SJSA1 (cell line): ENCODE measurements at regions not wholly inside any gene's neighbourhood (a gene's known extent, or its start where the extent isn't known, plus 50 kb on each side); places are given as distances from the start of the nearest gene placed in this dataset.

Experiments used
- DNase-seq, 2 experiments: peaks; one replicate each; pipeline ENCODE4 v3.0.0-alpha.2; 2015 to 2020; ENCODE audit warnings: low spot score in 2 of 2, low read depth in 1 of 2
- H3K27ac ChIP-seq: fragments of 250-450 bp; sonication (Bioruptor Pico); 2 replicates; pipeline ENCODE4 v1.5.1; 2020; ENCODE audit warnings: mild to moderate bottlenecking, moderate library complexity
- H3K27me3 ChIP-seq: fragments of 250-450 bp; sonication (Bioruptor Pico); replicated peaks from 2 replicates; pipeline ENCODE4 v1.5.1; 2020; ENCODE audit warnings: mild to moderate bottlenecking, moderate library complexity
- H3K36me3 ChIP-seq: fragments of 250-450 bp; sonication (Bioruptor Pico); 2 replicates; pipeline ENCODE4 v1.5.1; 2020; ENCODE audit warnings: mild to moderate bottlenecking
- H3K4me1 ChIP-seq: fragments of 250-450 bp; sonication (Bioruptor Pico); replicated peaks from 2 replicates; pipeline ENCODE4 v1.6.1; 2021; ENCODE audit warnings: mild to moderate bottlenecking
- H3K4me3 ChIP-seq: fragments of 250-450 bp; sonication (Bioruptor Pico); 2 replicates; pipeline ENCODE4 v1.5.1; 2020; ENCODE audit warnings: mild to moderate bottlenecking
- H3K9me3 ChIP-seq: fragments of 250-450 bp; sonication (Bioruptor Pico); replicated peaks from 2 replicates; pipeline ENCODE4 v1.5.1; 2020; ENCODE audit warnings: mild to moderate bottlenecking

DNA sequence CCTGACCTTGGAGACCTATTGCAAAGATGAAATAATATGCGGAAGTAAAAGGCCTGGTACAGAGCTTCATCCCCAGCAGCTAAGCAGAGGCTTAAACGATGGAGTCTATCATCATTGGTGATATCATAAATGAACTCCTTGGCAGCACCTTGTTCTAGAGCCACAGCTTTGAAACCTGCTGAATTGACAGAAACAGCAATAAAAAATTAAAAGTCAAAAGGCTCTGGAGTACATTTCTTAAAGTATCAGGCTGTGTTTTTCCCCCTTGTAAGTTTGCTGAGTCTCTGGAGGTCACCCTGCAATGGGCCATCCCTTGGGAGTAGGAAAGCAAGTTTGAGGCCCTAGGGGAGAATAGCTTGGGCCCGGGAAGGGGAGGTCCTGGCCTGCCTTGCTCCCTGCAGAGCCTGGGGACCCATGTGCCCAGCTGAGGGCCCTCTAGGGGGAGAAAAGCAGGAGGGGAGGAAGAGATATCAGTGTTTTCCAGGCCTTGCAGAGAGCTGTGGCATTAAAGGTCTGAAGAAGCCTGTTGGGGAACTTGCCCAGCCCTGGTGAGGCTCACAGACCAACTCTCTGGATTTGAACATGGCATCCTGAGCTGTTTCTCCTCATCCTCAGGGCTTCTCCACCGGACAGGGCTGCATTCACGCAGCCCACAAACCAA lies 416.1 kb downstream of the ZNF536 start:
- H3K4me3 ChIP-seq = no peak overlapping the region
- H3K27ac ChIP-seq = no peak overlapping the region
- no peaks in the 10 kb centered on the region for H3K9me3 ChIP-seq
- peak in 1 of 2 experiments; percentile 13 for DNase-seq
- H3K27me3 ChIP-seq = no peaks in the 10 kb centered on the region
- no peaks in the 10 kb centered on the region for H3K36me3 ChIP-seq
- H3K4me1 ChIP-seq = no peaks in the 10 kb centered on the region

- no peaks in the 10 kb centered on the region for H3K27me3 ChIP-seq
- H3K27ac ChIP-seq = no peak overlapping the region
- H3K4me1 ChIP-seq = no peaks in the 10 kb centered on the region
- peak in 1 of 2 experiments; percentile 9 for DNase-seq
- no peaks in the 10 kb centered on the region for H3K9me3 ChIP-seq
- H3K4me3 ChIP-seq = no peak overlapping the region
- no peaks in the 10 kb centered on the region for H3K36me3 ChIP-seq
Measured at GRCh38 chr19:30785458-30786137, 413.4 kb downstream of the ZNF536 start.

DNA sequence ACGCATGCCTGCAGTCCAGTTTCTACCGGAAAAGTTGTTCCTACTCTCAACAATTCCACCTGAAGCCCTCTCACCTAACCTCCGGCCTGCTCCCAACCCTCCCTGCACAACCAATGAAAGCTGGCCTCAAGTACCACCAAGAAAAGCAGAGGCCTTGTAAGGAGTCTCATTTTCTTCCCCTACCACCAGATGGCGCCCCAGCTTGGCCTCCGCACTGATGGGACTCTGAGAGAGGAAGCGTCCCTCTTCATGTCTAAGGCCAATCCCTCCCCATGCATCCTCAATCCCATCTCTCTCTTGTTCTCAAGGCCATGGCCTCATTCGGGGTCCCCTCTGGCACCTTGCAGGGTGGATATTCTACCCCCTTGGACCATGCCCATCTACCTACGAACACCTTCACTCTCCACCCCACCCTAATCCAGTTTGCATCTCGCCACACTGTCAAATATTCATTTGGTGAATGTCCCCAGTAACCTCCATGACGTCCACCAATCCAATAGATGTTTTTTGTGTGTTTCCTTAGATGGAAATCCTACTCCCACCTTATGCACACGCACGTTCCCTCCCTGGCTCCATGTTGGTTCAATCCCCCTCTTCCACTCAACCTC lies 412.8 kb downstream of the ZNF536 start:
- no peak overlapping the region for H3K4me3 ChIP-seq
- no peaks in the 10 kb centered on the region for H3K9me3 ChIP-seq
- H3K36me3 ChIP-seq = no peaks in the 10 kb centered on the region
- H3K27ac ChIP-seq = no peak overlapping the region
- H3K27me3 ChIP-seq = no peaks in the 10 kb centered on the region
- peak; percentile 24 to 59 for DNase-seq
- no peaks in the 10 kb centered on the region for H3K4me1 ChIP-seq

GRCh38 chr19:30783936-30784335 lies 411.8 kb downstream of the ZNF536 start:
- no peak for DNase-seq
- Histone ChIP-seq H3K9me3 (no peaks in the 10 kb centered on the region), H3K4me3 (no peak overlapping the region), H3K27me3 (no peaks in the 10 kb centered on the region), H3K27ac (no peak overlapping the region), H3K4me1 (no peaks in the 10 kb centered on the region), H3K36me3 (no peaks in the 10 kb centered on the region)

GRCh38 chr19:30783212-30783611 lies 411.0 kb downstream of the ZNF536 start:
- H3K4me1 ChIP-seq = no peaks in the 10 kb centered on the region
- no peak overlapping the region for H3K27ac ChIP-seq
- H3K9me3 ChIP-seq = no peaks in the 10 kb centered on the region
- no peaks in the 10 kb centered on the region for H3K27me3 ChIP-seq
- no peaks in the 10 kb centered on the region for H3K36me3 ChIP-seq
- H3K4me3 ChIP-seq = no peak overlapping the region
- peak in 1 of 2 experiments; percentile 3 for DNase-seq

- Histone ChIP-seq H3K4me3 (no peak overlapping the region), H3K9me3 (no peaks in the 10 kb centered on the region), H3K27me3 (no peaks in the 10 kb centered on the region), H3K4me1 (no peaks in the 10 kb centered on the region), H3K27ac (no peak overlapping the region), H3K36me3 (no peaks in the 10 kb centered on the region)
- DNase-seq = peak in 1 of 2 experiments; percentile 37
Measured at GRCh38 chr19:30781519-30781918, 409.3 kb downstream of the ZNF536 start.

DNA sequence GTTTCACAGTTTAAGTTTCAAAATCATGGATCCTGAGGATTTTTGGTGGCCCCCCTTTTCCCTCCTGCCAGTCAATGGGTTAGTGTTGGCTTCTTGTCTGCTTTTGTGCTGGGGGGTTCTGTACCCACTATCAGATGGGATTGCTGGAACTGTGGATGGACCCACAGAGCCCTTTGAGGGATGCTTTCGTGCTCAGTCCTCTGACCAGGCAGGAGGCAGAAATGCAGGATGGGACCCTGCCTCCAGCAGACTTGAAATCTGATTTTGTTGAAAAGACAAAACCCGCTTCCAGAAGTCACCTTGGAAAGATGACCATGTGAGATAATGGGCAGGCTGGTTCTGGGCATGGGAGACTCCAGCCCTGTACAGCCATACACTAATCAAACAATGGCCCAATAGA lies 408.9 kb downstream of the ZNF536 start:
- H3K27me3 ChIP-seq = no peaks in the 10 kb centered on the region
- H3K36me3 ChIP-seq = no peaks in the 10 kb centered on the region
- H3K9me3 ChIP-seq = no peaks in the 10 kb centered on the region
- DNase-seq = peak in 1 of 2 experiments; percentile 4
- no peak overlapping the region for H3K4me3 ChIP-seq
- no peaks in the 10 kb centered on the region for H3K4me1 ChIP-seq
- no peak overlapping the region for H3K27ac ChIP-seq

- Histone ChIP-seq H3K4me3 (no peak overlapping the region), H3K4me1 (no peaks in the 10 kb centered on the region), H3K9me3 (no peaks in the 10 kb centered on the region), H3K27me3 (no peaks in the 10 kb centered on the region), H3K27ac (no peak overlapping the region), H3K36me3 (no peaks in the 10 kb centered on the region)
- peak in 1 of 2 experiments; percentile 22 for DNase-seq
Measured at GRCh38 chr19:30780456-30780855, 408.3 kb downstream of the ZNF536 start.

DNA sequence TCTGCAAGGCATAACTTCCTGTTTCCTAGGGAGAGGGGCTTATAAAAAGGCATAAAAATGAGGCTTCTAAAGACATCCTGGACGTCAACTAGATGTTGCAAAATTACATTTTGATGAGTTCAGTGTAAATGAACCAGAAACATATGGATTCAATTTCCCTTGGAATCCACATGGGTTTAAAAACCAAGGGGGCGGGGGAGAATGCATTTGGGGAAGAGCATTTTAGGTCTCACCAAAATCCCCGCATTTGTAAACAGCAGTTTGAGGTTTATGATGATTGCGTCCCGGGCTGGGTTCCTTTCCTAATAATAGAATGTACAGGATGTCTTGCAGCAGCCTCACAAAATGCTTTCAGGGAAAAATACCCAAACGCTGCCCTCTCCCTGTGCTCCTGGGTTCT lies 407.8 kb downstream of the ZNF536 start:
- Histone ChIP-seq H3K4me3 (no peak overlapping the region), H3K36me3 (no peaks in the 10 kb centered on the region), H3K27ac (no peak overlapping the region), H3K27me3 (no peaks in the 10 kb centered on the region), H3K9me3 (no peaks in the 10 kb centered on the region), H3K4me1 (no peaks in the 10 kb centered on the region)
- DNase-seq = peak in 1 of 2 experiments; percentile 20

DNA sequence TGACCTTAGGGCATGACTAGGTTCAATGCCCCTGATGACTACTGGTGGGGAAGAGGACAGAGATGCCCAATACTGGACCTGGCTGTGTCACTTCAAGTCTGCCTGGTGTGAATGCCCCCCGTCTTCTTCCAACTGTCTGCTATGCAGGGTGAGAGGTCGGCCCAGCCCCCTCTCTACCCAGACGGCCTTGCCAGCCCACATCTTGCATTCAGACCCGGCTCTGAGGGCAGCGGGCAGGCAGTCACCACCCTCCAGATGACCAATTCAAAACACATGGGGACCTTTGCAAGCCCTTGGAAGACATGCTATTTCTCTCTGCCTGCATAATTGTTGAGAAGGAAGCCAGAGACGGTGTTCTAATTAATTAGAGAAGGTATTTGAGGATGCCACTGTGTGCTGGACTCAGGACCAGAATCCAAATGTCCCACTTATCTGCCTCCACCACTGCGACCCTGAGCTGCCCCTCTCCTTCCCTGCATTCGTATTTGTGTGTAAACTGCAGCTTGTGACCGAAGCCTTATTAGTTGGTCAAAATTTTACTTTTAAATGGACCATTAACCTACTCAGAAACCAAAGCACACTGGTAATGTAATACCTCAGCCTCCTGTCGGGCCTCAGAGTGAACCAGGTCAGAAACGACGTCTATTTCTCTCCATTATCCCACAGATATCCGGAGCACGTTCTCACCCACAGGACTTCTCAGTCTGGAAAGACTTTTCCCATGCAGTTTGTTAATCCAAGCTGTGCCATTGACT lies 407.0 kb downstream of the ZNF536 start:
- no peak overlapping the region for H3K4me3 ChIP-seq
- H3K4me1 ChIP-seq = no peaks in the 10 kb centered on the region
- no peak overlapping the region for H3K27ac ChIP-seq
- no peaks in the 10 kb centered on the region for H3K27me3 ChIP-seq
- no peaks in the 10 kb centered on the region for H3K36me3 ChIP-seq
- peak in 1 of 2 experiments; percentile 9 for DNase-seq
- no peaks in the 10 kb centered on the region for H3K9me3 ChIP-seq

DNA sequence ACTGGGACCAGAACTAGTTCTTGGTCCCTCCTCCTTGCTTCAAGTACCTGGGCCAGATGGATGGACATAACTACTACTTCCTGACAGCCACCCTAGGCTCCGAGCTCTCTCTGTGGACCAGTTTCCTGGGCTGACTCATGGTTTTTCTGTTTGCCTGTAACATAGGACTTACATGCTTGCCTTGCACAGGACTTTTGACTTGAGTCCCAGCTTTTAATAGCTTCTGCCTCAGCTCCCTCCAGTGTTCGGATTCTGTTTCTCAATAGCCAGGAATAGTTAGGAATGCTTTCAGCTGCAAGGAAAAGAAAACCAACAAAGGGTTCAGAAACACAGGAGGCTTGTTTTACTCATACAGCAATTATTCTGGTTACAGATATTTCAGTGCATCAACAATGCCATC lies 405.9 kb downstream of the ZNF536 start:
- no peaks in the 10 kb centered on the region for H3K27me3 ChIP-seq
- H3K36me3 ChIP-seq = no peaks in the 10 kb centered on the region
- H3K27ac ChIP-seq = no peak overlapping the region
- no peak overlapping the region for H3K4me3 ChIP-seq
- no peaks in the 10 kb centered on the region for H3K4me1 ChIP-seq
- no peaks in the 10 kb centered on the region for H3K9me3 ChIP-seq
- DNase-seq = no peak

DNA sequence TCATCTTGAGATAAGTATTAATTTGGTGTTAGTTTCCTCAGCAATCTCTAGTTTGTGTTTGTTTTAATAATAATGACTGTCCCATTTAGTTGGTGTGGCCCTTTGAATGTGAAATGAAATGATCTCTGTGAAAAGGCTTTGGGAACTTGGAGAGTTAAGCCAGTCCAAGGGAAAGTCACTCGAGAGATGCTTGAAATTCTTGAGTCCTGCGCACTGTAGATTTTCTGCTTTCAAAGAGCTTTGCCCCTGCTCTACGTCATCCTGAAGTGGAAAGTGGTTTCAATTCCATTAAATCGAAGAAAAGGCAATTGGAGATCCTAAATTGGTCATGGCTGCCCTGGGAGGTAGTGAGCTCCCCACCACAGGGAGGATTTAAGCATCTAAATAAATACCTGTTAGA lies 403.8 kb downstream of the ZNF536 start:
- Histone ChIP-seq H3K4me3 (no peak overlapping the region), H3K36me3 (no peaks in the 10 kb centered on the region)

GRCh38 chr19:30774252-30774766 lies 402.1 kb downstream of the ZNF536 start:
- no peak for DNase-seq
- no peaks in the 10 kb centered on the region for H3K9me3 ChIP-seq
- no peak overlapping the region for H3K27ac ChIP-seq
- no peaks in the 10 kb centered on the region for H3K36me3 ChIP-seq
- H3K27me3 ChIP-seq = no peaks in the 10 kb centered on the region
- no peak overlapping the region for H3K4me3 ChIP-seq
- H3K4me1 ChIP-seq = no peaks in the 10 kb centered on the region

More for the DNA sequence above, 403.8 kb downstream of the ZNF536 start:
- Histone ChIP-seq H3K27ac (no peak overlapping the region), H3K4me1 (no peaks in the 10 kb centered on the region), H3K27me3 (no peaks in the 10 kb centered on the region), H3K9me3 (no peaks in the 10 kb centered on the region)
- no peak for DNase-seq
